Stimulated activated CD4-positive, alpha-beta T cell treated with anti-CD3 and anti-CD28 coated beads, Interleukin-4, amount 100 ng/mL, for 48 hours (primary cell): ENCODE measurements at regions not wholly inside any gene's neighbourhood (a gene's known extent, or its start where the extent isn't known, plus 50 kb on each side); places are given as distances from the start of the nearest gene placed in this dataset.

Source experiments
- DNase-seq, 2 donors: peaks; one replicate each; pipeline ENCODE4 v3.0.0-alpha.2; 2020; ENCODE audit warnings: low read depth in 2 of 2

GRCh38 chr14:53896726-53897125 is 59.9 kb downstream of the BMP4 start:
- no peak for DNase-seq

GRCh38 chr14:53894456-53894855 is 62.2 kb downstream of the BMP4 start:
- no peak for DNase-seq

GRCh38 chr14:53893374-53893773 is 63.3 kb downstream of the BMP4 start:
- no peak for DNase-seq

GRCh38 chr14:53890611-53891101 is 66.0 kb downstream of the BMP4 start:
- DNase-seq: no peak

GRCh38 chr14:53888535-53889386 is 67.9 kb downstream of the BMP4 start:
- DNase-seq: no peak

- no peak for DNase-seq
These were observed 71.4 kb downstream of the BMP4 start for GRCh38 chr14:53885136-53885640.

GRCh38 chr14:53884601-53885000 is 72.0 kb downstream of the BMP4 start:
- no peak for DNase-seq

GRCh38 chr14:53883739-53884138 is 72.9 kb downstream of the BMP4 start:
- no peak for DNase-seq

GRCh38 chr14:53882684-53883083 is 73.9 kb downstream of the BMP4 start:
- no peak for DNase-seq

GRCh38 chr14:53881921-53882320 is 74.7 kb downstream of the BMP4 start:
- no peak for DNase-seq

GRCh38 chr14:53881161-53881871 is 75.3 kb downstream of the BMP4 start:
- DNase-seq: no peak

GRCh38 chr14:53880761-53881160 is 75.9 kb downstream of the BMP4 start:
- DNase-seq: no peak

- no peak for DNase-seq
These were observed 76.9 kb downstream of the BMP4 start for GRCh38 chr14:53879747-53880146.

GRCh38 chr14:53879022-53879686 is 77.5 kb downstream of the BMP4 start:
- DNase-seq: no peak

GRCh38 chr14:53875324-53875897 is 81.2 kb downstream of the BMP4 start:
- no peak for DNase-seq

- DNase-seq: no peak
These were observed 81.9 kb downstream of the BMP4 start for GRCh38 chr14:53874704-53875103.

- no peak for DNase-seq
These were observed 83.9 kb downstream of the BMP4 start for GRCh38 chr14:53872681-53873089.

GRCh38 chr14:53871951-53872350 is 84.7 kb downstream of the BMP4 start:
- no peak for DNase-seq

- DNase-seq: no peak
These were observed 85.6 kb downstream of the BMP4 start for GRCh38 chr14:53871011-53871410.

GRCh38 chr14:53865711-53866110 is 90.9 kb downstream of the BMP4 start:
- no peak for DNase-seq

- DNase-seq: no peak
These were observed 94.8 kb downstream of the BMP4 start for GRCh38 chr14:53861781-53862180.

GRCh38 chr14:53858345-53858684 is 98.3 kb downstream of the BMP4 start:
- no peak for DNase-seq
